DND-41 (cell line): ENCODE measurements at regions not wholly inside any gene's neighbourhood (a gene's known extent, or its start where the extent isn't known, plus 50 kb on each side); places are given as distances from the start of the nearest gene placed in this dataset.

ENCODE experiments used
- ATAC-seq: fragments of 200-7000 bp; cut with Tn5 transposase; 3 replicates; pipeline ENCODE4 v1.9.1; 2021; ENCODE audit warnings: low read depth; ENCODE audit not compliant: insufficient read depth
- DNase-seq: peaks from one replicate; pipeline ENCODE4 v3.0.0-alpha.2; 2020
- H2AFZ ChIP-seq: 2 replicates; pipeline ENCODE4 v1.6.0; 2012; ENCODE audit warnings: low read depth, low read length
- H3K27ac ChIP-seq: 2 replicates; pipeline ENCODE4 v1.5.1; 2012; ENCODE audit warnings: low read length, inconsistent platforms
- H3K27me3 ChIP-seq: fragments of 200-600 bp; sonication (generic); 2 replicates; pipeline ENCODE4 v1.6.0; 2012; ENCODE audit warnings: low read length, mild to moderate bottlenecking, inconsistent platforms; ENCODE audit not compliant: insufficient read depth, poor library complexity
- H3K36me3 ChIP-seq: 2 replicates; pipeline ENCODE4 v1.5.1; 2012; ENCODE audit warnings: low read length, inconsistent platforms; ENCODE audit not compliant: insufficient read depth
- H3K4me1 ChIP-seq: 2 replicates; pipeline ENCODE4 v1.5.1; 2012; ENCODE audit warnings: mild to moderate bottlenecking, low read length; ENCODE audit not compliant: insufficient read depth
- H3K4me2 ChIP-seq: 2 replicates; pipeline ENCODE4 v1.6.0; 2012; ENCODE audit warnings: mild to moderate bottlenecking, moderate library complexity, low read length, inconsistent platforms; ENCODE audit not compliant: insufficient read depth
- H3K4me3 ChIP-seq, 2 experiments: fragments of 200-600 bp in 1 of 2; shearing (Covaris generic) in 1 of 2; 2 replicates each; pipeline ENCODE4 v1.5.1; 2012 to 2016; ENCODE audit warnings: inconsistent platforms in 2 of 2, low read length in 2 of 2, mild to moderate bottlenecking in 2 of 2, low read depth in 1 of 2, moderate library complexity in 1 of 2
- H3K79me2 ChIP-seq: 2 replicates; pipeline ENCODE4 v1.6.0; 2012; ENCODE audit warnings: low read length, inconsistent platforms; ENCODE audit not compliant: insufficient read depth
- H3K9ac ChIP-seq: 2 replicates; pipeline ENCODE4 v1.6.0; 2012; ENCODE audit warnings: low read depth, mild to moderate bottlenecking, inconsistent platforms, low read length, moderate library complexity
- H3K9me3 ChIP-seq: 2 replicates; pipeline ENCODE4 v1.5.1; 2012; ENCODE audit warnings: low read length, moderate library complexity, mild to moderate bottlenecking, inconsistent platforms; ENCODE audit not compliant: insufficient read depth, severe bottlenecking
- H4K20me1 ChIP-seq: 2 replicates; pipeline ENCODE4 v1.6.0; 2012; ENCODE audit warnings: low read length; ENCODE audit not compliant: insufficient read depth
- EZH2 ChIP-seq: IDR thresholded peaks from 3 replicates; pipeline ENCODE4 v1.6.1; 2012; ENCODE audit warnings: borderline replicate concordance, low read depth, mild to moderate bottlenecking, moderate library complexity, low read length, inconsistent platforms; ENCODE audit not compliant: severe bottlenecking
- TF ChIP-seq, protein P1 (sequence below): IDR thresholded peaks from 2 replicates; pipeline ENCODE4 v1.5.1; 2012; ENCODE audit warnings: borderline replicate concordance, low read length, moderate library complexity, mild to moderate bottlenecking; ENCODE audit not compliant: poor library complexity, severe bottlenecking; ENCODE audit errors: extremely low read depth

- Histone ChIP-seq H2AFZ (no peak overlapping the region), H3K4me3 (no peak overlapping the region), H3K36me3 (no peaks in the 10 kb centered on the region), H3K27ac (no peak overlapping the region), H4K20me1 (peaks cover 3% of the 10 kb centered on the region; the same call in 1 of the 2 replicates), H3K4me2 (no peak overlapping the region), H3K9ac (no peak overlapping the region), H3K9me3 (no peaks in the 10 kb centered on the region), H3K79me2 (no peaks in the 10 kb centered on the region), H3K27me3 (peaks cover 23% of the 10 kb centered on the region), H3K4me1 (no peaks in the 10 kb centered on the region)
- DNase-seq = no peak
- TF ChIP-seq, protein P1, sequence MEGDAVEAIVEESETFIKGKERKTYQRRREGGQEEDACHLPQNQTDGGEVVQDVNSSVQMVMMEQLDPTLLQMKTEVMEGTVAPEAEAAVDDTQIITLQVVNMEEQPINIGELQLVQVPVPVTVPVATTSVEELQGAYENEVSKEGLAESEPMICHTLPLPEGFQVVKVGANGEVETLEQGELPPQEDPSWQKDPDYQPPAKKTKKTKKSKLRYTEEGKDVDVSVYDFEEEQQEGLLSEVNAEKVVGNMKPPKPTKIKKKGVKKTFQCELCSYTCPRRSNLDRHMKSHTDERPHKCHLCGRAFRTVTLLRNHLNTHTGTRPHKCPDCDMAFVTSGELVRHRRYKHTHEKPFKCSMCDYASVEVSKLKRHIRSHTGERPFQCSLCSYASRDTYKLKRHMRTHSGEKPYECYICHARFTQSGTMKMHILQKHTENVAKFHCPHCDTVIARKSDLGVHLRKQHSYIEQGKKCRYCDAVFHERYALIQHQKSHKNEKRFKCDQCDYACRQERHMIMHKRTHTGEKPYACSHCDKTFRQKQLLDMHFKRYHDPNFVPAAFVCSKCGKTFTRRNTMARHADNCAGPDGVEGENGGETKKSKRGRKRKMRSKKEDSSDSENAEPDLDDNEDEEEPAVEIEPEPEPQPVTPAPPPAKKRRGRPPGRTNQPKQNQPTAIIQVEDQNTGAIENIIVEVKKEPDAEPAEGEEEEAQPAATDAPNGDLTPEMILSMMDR = no peak
- TF ChIP-seq EZH2 = peak; percentile 12
- no peak for ATAC-seq
These were observed 81.0 kb upstream of the ETV3 start for GRCh38 chr1:157219182-157219581.

GRCh38 chr1:157218671-157219070 lies 80.5 kb upstream of the ETV3 start:
- no peak overlapping the region for H3K4me3 ChIP-seq
- H3K9ac ChIP-seq = no peak overlapping the region
- H3K79me2 ChIP-seq = no peaks in the 10 kb centered on the region
- H3K27me3 ChIP-seq = peaks cover 23% of the 10 kb centered on the region
- ATAC-seq = no peak
- peaks cover 3% of the 10 kb centered on the region for H3K9me3 ChIP-seq
- no peak for DNase-seq
- H3K4me2 ChIP-seq = no peak overlapping the region
- no peak overlapping the region for H3K27ac ChIP-seq
- H3K4me1 ChIP-seq = no peaks in the 10 kb centered on the region
- TF ChIP-seq, protein P1 = no peak
- TF ChIP-seq EZH2 = no peak
- H2AFZ ChIP-seq = no peak overlapping the region
- H4K20me1 ChIP-seq = peaks cover 3% of the 10 kb centered on the region; the same call in 1 of the 2 replicates
- no peaks in the 10 kb centered on the region for H3K36me3 ChIP-seq

GRCh38 chr1:157217486-157217885 lies 79.3 kb upstream of the ETV3 start:
- DNase-seq = no peak
- Histone ChIP-seq H3K79me2 (no peaks in the 10 kb centered on the region), H2AFZ (no peak overlapping the region), H3K36me3 (no peaks in the 10 kb centered on the region), H3K27ac (no peak overlapping the region), H3K9ac (no peak overlapping the region), H3K9me3 (peaks cover 3% of the 10 kb centered on the region), H3K27me3 (peaks cover 23% of the 10 kb centered on the region), H3K4me2 (no peak overlapping the region), H3K4me1 (no peaks in the 10 kb centered on the region), H3K4me3 (no peak overlapping the region), H4K20me1 (peaks cover 3% of the 10 kb centered on the region; the same call in 1 of the 2 replicates)
- no peak for TF ChIP-seq EZH2
- TF ChIP-seq, protein P1 = no peak
- no peak for ATAC-seq

DNA sequence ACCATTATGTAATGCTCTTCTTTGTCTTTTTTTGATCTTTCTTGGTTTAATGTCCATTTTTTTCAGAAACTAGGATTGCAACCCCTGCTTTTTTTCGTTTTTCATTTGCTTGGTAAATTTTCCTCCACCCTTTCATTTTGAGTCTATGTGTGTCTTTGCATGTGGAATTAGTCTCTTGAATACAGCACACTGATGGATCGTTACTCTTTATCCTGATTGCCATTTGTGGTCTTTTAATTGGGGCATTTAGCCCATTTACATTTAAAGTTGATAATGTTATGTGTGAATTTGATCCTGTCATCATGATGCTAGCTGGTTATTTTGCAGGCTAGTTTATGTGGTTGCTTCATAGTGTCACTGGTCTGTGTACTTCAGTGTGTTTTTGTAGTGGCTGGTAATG lies 75.6 kb upstream of the ETV3 start:
- H3K9me3 ChIP-seq = peaks cover 3% of the 10 kb centered on the region
- no peaks in the 10 kb centered on the region for H3K36me3 ChIP-seq
- no peaks in the 10 kb centered on the region for H4K20me1 ChIP-seq
- H3K9ac ChIP-seq = no peak overlapping the region
- no peaks in the 10 kb centered on the region for H3K4me1 ChIP-seq
- H3K27me3 ChIP-seq = peaks cover 8% of the 10 kb centered on the region
- H3K27ac ChIP-seq = no peak overlapping the region
- H3K79me2 ChIP-seq = no peaks in the 10 kb centered on the region
- no peak overlapping the region for H2AFZ ChIP-seq
- H3K4me2 ChIP-seq = no peak overlapping the region
- no peak for ATAC-seq
- no peak for TF ChIP-seq EZH2
- TF ChIP-seq, protein P1 = no peak
- H3K4me3 ChIP-seq = no peak overlapping the region
- no peak for DNase-seq
